DMS53 treated with DMSO at 0.1 percent for 48 hours (cell line): ENCODE measurements at regions not wholly inside any gene's neighbourhood (a gene's known extent, or its start where the extent isn't known, plus 50 kb on each side); places are given as distances from the start of the nearest gene placed in this dataset.
A peak's percentile ranks its signal among the peaks of the same experiment; 100 is the strongest.
"Not testable (repeated sequence)": the region's sequence is repeated elsewhere in the genome, so short reads cannot be mapped to it uniquely, and the experiment has no call there.

ENCODE experiments used
- DNase-seq: peaks from one replicate; lab custom pipeline; 2025; ENCODE audit not compliant: unreplicated experiment; lab: John Stamatoyannopoulos, UW

DNA sequence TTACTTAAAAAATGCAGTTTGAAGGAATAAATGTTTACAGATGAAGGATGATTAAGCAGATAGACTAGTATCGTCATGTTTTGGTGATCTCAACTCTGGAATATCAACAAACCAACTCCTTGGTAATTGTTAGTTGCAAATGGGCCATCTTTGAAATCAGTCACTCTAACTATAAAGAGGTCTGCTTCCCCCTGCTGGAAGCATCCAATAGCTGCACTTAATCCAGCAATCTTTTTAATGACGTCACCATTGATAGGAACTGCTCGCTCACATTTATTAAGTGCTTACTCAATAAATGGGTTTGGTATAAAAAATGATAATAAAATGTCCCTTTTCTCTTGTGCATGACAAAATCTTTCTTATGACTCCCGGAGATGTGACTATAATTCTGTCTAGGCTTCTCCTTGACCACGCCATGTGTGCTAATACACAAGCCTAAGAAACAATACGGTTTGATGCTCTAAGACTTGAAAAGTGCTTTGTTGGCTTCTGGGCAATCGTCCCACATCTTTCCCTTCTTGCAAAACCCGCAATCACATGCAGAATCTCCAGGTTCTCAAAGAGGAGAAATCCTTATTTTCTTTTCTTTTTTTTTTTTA, 227.6 kb upstream of the POU1F1 start:
- peak; percentile 20 for DNase-seq

DNA sequence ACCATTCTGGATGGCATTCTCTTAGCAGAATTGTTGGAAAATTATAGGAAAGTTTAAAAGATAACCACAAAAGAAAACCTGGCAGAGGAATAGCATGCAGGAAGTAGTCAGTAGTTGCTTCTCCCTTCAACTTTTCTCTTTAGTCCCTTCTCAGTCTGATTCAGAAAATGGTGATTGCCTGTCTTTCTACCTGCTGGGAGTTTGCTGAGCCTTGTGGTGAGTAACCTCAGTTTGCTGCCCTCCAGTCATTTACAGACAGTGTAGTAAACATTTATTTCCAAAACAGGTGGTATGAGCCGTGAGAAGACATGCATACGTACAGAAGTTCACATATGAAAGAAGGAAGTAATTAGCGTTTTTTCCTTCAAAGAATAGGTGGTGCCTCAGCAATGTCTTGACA, 224.7 kb upstream of the POU1F1 start:
- DNase-seq: no peak

DNA sequence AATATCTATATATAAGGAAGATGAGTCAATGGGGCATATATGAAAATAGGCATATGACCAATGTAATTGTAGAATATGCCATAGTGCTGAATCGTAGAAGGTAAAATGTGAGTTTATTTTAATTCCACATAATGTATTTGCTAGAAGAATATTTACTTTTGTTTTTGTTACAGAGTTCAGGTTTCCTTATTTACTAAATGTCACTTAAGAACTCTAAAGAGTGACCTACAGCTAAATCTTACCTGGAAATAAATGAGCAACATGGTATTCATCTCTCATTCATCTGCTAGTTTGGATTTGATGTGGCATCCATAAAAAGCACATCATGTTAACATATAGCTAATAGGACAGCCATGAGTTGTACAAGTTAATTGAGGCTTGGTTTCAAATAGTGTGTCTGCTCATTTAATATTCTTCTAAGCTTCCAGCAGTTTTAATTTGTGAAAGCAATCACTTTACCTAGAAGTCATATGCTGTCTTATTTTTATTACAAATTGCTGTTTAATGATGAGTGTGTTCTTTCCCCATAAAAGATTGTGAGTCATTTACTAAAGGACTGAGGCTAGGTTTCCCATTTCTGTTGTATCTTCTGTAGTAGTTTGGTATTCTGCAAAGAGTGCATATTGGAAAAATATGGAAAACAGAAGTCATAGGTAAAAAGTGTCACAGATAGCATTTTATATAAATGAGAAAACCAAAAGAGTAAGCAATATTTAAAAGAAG, 222.1 kb upstream of the POU1F1 start:
- no peak for DNase-seq

DNA sequence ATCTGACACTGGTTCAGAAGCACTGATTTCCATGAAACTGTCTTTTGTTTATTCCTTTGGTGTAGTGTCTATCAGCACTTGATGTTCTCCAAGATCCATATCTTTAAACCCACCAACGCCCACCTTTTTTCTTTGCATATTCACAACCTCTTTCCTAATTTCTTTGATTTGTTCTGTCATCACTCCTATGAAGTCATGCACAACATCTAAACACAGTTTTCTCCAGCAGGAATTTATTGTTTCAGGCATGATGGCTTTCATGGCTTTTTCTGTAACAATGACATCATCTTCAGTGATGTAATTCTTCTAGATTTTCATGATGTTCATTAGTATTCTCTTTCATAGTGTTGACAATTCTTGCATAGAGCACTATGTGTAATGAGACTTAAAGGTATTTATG, 219.6 kb upstream of the POU1F1 start:
- no peak for DNase-seq

DNA sequence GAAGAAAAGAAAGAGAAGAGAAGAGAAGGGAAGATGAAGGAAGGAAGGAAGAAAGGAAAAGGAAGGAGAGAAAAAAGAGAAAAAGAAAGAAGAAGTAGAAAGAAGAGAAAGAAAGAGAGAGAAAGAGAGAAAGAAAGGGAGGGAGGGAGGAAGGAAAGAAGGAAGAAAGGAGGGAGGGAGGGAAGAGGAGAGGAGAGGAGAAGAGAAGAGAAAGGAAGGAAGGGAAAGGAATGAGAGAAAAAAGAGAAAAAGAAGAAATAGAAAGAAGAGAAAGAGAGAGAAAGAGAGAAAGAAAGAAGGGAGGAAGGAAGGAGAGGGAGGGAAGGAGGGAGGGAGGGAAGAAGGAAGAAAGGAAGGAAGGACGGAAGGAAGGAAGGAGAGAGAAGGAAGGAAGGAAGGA, 217.9 kb upstream of the POU1F1 start:
- DNase-seq: no peak

DNA sequence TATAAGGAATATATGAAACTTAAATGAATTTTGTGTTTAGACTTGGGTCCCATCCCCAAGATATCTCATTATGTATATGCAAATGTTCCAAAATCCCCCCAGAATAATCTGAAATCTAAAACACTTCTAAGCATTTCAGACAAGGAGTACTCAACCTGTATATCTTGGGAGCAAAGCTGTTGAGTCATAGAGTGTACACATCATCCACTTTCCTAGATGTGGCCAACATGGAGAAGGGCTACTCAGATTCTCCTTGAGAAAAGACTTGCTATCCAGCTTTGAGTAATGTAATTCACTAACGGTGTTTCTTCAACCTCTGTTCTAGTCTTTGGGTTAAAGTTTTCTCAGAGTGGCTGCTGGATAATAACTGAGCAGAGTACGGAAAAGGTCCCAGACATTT, 215.5 kb upstream of the POU1F1 start:
- no peak for DNase-seq

DNA sequence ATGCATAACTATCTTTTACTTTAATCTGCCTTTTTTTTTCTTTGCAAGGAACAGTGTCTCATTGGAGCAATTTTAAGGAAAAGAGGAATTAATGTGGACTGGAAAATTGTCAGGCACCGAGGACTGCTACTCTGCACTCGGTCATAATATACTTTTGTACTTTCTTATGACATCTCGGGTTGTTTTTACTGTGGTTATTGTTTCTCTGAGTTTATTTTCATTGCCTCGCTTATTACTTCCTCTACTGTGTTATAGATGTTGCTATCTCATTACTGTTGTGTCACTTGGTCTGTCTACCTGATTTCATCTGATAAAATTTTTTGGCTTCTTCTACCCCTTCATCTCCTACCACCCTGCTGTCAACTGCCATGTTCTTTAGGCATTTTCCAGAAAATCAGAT, 213.5 kb upstream of the POU1F1 start:
- DNase-seq: no peak

DNA sequence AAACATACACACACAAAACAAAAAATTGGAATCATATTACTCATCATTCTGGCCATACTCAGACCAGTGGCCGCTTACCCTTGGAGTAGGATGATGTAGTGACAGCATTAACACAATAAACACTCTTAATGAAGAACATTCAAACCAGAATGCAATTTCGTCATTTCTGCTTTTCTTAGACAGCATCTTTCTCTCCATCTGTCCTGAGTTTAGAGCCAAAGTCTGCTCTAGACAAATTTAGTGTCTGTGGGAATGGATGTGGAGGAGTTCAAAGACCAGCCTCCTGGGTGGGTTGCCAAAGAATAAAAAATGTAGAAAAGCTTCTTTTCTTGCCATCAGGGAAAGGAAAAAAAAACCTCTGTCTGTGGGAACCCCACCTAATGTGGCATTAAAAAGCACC, 212.4 kb upstream of the POU1F1 start:
- DNase-seq: no peak

DNA sequence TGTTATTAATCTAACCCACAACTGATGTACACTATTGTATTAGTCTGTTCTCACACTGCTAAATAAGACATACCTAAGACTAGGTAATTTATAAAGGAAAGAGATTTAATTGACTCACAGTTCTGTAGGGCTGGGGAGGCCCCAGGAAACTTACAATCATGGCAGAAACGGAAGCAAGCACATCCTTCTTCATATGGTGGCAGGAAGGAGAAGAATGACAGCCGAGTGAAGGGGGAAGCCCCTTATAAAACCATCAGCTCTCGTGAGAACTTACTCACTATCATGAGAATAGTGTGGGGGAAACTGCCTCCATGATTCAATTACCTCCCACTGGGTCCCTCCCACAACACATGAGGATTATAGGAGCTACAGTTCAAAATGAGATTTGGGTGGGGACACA, 210.3 kb upstream of the POU1F1 start:
- DNase-seq: not testable (repeated sequence)

DNA sequence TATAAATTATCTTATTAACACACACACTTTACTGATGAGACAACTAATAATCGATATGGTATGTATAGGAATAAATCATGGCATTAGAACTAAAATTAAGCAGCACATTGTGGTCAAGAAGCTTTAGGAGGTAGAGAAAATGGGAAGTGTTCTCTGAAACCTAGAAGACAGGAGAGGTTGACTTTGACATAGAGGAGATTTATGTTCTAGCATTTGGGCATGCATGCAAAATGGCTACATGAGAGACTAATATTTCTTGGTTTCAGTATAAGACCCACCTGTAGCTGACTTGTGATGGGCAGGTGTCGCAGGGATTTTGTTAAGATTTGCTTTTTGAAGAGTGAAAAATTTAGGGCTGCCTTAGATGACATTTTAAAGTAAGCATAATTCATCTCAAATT, 209.7 kb upstream of the POU1F1 start:
- DNase-seq: no peak

DNA sequence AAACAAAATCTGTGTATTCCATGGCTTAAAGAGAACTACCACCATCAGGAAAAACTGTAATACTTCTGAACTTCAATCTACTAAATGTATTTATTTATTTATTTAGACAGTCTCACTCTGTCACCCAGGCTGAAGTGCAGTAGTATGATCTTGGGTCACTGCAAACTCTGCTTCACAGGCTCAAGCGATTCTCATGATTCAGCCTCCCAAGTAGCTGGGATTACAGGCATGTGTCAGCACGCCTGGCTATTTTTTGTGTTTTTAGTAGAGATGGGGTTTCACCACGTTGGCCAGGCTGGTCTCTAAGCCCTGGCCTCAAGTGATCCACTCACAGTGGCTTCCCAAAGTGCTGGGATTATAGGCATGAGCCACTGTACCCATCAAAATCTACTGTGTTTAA, 202.3 kb upstream of the POU1F1 start:
- DNase-seq: no peak

DNA sequence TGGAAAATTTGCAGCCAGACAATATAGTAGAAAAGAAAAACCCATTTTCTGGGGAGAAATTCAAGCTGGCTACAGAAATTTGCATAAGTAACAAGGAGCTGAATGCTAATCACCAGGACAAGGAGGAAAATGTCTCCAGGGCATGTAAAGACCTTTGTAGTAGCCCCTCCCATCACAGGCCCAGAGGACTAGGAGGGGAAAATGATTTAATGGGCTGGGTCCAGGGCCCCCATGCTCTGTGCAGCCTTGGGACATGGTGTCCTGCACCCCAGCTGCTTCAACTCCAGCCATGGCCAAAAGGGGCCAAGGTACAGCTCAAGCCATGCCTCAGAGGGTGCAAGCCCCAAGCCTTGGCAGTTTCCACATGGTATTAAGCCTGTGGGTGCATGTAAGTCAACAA, 197.6 kb upstream of the POU1F1 start:
- no peak for DNase-seq

DNA sequence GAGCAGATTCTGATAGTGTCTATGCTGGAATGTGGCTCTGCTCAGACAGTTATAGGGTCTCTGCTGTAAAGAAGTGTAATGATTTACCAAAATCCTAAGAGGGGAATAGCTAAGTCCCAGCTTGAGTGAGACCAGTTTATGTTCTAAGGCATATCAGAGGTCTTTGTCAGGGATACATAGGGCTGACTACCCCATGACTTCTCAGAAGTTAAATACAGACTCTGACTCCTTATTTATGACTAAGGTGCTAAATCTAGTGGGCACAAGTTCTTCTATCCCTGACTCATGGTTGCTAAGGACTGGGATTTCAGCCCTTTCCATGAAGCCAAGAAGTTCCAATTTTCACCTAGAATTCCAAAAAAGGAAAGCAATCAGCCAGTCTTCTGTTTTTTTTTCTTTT, 192.6 kb upstream of the POU1F1 start:
- no peak for DNase-seq

DNA sequence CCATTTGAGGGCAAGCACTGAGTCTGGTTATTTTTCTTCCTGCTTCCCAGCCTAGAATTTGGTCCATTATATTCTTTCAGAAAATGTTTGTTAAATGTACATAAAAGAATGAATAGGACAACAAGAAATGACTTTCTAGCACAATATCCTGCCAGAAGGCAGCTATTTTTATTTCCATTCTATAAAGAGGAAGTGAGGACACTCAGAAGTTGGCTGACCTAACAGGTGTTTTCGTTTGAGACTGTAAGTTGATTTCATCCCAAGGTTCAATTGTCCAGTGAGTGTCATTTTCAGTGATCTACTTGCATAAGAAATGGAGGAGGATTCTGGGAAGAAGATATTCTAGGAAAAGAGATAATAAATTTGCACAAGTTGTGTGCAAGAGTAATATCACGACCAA, 191.9 kb upstream of the POU1F1 start:
- DNase-seq: no peak

DNA sequence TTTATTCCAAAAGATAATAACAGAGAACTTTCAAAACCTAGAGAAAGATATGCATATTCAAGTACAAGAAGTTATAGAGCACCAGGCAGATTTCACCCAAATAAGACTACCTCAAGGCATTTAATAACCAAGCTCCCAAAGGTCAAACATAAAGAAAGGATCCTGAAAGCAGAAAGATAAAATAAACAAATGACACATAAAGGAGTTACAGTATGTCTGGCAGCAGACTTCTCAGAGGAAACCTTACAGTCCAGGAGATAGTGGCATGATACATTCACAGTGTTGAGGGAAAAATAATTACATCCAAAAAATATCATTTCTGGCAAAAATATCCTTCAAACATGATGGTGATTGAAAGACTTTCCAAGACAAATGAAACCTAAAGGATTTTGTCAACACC, 185.8 kb upstream of the POU1F1 start:
- no peak for DNase-seq

DNA sequence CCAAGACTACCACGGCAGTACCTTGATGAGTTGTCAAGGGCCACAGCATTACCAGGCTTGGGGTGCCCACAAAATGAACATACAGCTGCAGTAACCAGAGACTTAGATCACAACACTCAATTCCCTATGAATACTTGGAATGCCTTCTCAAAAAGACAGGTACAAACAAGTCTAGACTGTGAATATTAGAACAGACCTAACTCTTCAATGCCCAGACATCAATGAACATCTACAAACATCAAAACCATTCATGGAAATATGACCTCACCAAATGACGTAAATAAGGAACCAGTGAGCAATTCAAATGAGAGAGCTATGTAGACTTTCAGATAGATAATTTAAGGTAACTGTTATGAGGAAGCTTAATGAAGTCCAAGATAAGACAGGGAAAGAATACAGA, 185.1 kb upstream of the POU1F1 start:
- DNase-seq: no peak

DNA sequence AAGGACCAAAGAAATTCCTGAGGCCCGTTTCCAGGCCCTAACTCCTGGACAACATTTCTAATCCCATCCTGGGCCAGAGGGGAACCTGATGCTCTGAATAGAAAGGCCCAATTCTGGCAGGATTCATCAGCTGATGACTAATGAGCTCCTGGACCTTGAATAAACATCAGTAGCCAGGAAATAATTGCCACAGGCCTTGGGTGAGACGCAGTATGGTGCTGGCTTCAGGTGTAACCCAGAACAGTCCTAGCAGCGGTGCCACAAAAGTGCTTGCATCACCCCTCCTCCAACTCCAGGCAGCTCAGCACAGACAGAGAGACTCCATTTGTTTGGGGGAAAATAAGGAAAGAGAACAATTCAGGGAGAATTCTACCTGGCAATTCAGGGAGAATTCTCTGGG, 184.7 kb upstream of the POU1F1 start:
- DNase-seq: no peak

DNA sequence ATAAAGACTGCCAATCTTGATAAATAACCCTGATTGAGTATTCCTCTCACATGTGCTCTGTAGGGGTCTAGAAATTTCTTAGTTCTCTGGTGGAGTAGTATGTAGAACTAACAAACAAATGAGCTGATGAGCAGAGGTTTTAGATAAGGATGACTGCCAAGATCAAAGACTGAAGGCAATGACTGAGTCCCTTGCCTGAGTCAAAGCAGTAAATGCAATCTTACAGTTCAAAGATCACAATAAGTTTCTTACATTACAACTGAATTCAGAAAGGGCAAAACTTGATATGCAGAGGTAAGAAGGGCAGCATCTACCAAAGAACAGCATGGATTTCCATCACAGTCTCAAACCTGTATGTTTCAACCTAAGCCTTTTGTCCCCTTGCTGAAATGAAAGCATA, 172.2 kb upstream of the POU1F1 start:
- no peak for DNase-seq

DNA sequence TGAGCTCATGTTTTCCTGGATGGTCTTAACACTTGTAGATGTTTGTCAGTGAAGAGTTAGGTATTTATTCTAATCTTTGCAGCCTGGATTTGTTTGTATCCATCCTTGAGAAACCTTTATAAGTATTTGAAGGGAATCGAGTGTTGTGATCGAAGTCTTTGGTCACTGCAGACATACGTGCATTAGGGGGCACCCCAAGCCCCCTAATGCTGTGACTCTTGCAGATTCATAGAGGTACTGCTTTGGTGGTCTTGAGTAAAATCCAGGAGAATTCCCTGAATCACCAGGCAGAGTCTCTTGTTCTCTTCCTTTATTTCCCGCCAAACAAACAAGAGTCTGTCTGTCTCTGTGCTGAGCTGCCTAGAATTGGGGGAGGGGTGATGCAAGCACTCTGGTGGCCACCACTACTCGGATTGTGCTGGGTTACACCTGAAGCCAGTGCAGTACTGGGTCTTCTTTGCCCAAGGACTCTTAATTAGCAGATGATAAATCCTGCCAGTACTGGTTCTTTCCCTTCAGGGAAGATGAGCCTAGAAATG, 170.5 kb upstream of the POU1F1 start:
- DNase-seq: no peak

DNA sequence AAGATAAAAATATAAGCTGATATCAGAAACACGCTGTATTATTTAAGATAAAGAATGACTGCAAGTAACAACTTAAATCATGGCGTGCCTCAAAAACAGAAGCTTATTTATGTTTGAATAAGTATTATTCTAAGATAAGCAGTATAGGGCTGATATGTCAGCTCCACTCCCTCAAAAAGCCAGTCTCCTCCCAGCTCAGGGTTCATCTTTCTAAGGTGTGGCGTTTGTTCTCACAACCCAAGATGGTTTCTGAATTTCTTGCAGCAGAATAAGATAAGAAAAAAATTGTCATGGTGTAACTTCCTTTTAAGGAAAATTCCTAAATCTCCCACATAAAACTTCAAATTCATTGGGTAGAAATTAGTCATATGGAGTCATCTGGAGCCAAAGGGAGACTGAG, 166.1 kb upstream of the POU1F1 start:
- DNase-seq: no peak

DNA sequence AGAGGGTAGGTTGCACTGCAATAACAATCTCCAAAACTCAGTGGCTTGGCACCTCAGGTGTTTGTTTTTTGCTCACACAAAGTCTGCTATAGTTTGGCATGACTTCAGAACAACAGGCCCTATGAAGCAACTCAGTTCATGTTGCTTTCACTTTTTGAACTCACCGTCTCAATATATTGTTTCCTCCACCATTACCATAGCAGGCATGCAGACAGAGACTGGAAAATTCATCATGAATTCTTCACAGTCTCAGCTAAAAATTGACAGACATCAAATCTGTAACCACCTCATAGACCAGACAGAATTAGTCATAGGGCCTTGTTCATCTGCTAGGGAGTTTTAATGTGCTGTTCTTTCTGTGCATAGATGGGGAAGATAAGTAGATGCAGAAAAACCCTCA, 161.4 kb upstream of the POU1F1 start:
- DNase-seq: no peak

DNA sequence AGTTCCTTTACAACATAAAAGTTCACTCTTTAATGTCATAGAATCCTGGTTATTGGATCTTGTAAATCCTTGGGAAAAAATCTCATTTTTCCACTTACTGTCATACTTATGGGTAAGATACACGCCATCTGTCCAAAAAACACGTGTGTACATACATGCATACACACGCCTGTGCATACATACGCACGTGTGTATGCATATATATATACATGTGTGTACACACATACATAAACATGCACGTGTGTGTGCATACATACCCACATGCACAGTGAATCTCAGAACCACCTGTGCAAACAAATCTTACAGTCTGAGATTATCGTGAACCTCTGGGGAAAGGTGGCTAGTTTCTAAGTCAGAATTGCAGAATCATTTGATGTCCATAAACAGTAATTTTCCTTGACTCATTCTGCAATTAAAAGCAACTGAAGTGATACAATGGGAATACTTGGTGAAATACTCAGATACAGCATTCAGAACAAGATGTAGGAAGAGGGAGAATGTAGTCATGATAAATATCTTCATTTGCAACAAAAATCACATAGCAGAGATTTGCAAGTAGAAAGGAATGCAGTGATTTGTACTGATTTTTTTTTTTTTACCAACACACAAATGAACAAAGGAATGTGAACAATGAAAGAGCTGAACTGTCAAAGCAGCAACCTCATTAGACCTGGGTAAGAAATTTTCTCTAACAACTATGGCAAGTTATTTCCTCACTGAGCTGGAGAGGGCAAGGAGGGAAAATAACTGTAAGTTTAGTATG, 160.6 kb upstream of the POU1F1 start:
- DNase-seq: no peak
